ENCODE measurements at regions not wholly inside any gene's neighbourhood (a gene's known extent, or its start where the extent isn't known, plus 50 kb on each side); places are given as distances from the start of the nearest gene placed in this dataset.

GRCh38 chr17:77609553-77610517, 348.7 kb upstream of the TNRC6C start:
- TF ChIP-seq CTCF (IDR thresholded peaks at IDR 0.05; ENCODE audit: low read depth, low read length) = no peak
- no peak for TF ChIP-seq EZH2phosphoT487 (IDR thresholded peaks at IDR 0.05; ENCODE audit: low read depth)

Data from OCI-LY3 (cell line).